GM19193 (cell line): ENCODE measurements at regions not wholly inside any gene's neighbourhood (a gene's known extent, or its start where the extent isn't known, plus 50 kb on each side); places are given as distances from the start of the nearest gene placed in this dataset.

Experiments used
- POLR2A ChIP-seq: IDR thresholded peaks from 4 replicates; pipeline ENCODE4 v1.6.1; 2011; ENCODE audit not compliant: insufficient read depth, insufficient read length; ENCODE audit errors: extremely low read depth

DNA sequence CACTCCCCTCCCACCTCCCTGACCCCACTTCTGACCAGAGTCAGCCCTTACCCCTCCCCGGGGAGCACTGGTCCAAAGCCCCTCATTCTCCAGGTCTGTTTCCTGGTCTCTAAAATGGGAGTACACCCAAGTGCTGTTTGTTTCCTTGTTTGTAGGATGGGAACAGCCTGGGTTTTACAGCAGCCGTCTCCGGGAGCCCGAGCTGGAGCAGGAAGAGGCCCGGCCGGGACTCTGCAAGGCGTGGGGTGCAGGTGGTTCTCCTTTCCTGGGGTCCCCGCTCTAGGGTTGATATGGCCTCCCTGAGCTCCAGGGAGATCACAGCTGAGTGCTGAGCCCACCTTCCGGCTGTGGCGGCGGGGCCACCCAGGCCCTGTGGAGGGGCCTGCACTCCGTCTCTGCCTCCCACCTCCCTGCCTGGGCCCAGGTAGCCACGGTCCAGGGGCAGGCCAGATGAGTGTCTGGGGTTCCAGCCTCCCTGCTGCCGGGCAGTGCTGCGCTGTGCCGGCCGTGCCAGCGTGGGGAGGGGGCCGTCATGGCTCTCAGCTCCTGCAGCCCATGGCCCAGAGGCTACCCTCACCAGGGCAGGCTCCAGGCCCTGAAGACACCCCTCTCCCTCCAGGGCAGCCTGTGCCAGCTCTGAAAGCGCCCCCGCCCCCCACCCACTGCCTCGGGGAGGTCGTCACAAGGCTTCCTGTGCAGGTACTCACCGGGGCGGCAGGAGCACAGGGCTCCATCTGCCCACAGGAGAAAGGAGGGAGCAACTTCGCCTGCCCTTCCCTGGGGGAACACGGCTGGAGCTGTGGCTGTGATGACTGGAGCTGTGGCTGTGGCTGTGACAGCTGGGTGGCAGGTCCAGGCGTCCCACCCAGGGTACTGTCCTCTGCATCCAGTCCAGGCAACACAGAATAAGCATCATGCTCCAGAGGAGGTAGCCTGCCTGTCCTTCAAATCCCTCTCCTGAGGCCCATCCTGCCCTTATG is 98.8 kb downstream of the ADRA2C start:
- TF ChIP-seq POLR2A, result no peak

DNA sequence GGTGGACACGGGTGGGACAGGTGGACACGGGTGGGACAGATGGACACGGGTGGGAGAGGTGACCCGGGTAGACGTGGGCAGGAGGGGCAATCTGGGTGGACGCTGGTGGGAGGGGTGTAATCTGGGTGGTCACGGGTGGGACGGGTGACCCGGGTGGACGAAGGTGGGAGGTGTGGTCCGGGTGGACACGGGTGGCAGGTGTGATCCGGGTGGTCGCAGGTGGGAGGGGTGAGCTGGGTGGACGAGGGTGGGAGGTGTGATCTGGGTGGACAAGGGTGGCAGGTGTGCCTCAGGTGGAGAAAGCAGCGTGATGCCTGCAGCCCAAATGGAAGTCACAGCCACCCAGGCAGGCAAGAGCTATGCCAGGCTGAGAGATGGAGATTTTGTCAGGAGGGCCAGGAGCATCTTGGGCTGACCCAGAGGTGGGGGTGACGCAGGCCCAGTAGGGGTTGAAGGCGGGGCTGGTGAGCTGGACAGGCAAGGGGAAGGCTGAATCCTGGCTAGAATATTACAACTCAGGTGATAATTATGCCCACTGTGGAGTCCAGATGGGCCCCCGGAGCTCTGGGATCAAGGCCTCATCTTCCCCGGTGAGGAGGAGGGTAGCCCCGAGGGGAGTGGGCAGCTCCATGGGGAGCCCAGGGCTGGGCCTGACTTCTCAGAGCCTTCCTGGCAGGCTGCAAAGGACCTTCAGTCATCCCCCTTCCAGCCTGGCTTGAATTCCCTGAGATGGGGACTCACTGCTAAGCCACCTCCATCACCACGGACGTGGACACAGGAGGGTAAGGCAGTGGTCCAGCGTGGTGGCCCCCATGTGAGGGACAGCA is 100.0 kb downstream of the ADRA2C start:
- no peak for TF ChIP-seq POLR2A

DNA sequence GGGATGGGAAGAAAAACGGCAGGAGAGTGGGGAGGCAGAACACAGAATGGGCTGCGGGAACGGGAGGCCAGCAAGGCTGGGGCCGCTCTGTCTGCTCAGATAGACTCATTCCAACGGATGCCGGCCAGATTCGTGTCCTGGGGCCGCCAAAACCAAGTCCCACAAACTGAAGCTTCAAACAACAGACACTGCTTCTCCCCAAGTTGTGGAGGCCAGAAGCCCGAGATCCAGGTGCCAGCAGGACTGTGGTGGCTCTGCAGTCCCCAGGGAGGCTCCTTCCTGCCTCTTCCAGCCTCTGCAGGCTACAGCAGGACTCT is 100.6 kb downstream of the ADRA2C start:
- no peak for TF ChIP-seq POLR2A

DNA sequence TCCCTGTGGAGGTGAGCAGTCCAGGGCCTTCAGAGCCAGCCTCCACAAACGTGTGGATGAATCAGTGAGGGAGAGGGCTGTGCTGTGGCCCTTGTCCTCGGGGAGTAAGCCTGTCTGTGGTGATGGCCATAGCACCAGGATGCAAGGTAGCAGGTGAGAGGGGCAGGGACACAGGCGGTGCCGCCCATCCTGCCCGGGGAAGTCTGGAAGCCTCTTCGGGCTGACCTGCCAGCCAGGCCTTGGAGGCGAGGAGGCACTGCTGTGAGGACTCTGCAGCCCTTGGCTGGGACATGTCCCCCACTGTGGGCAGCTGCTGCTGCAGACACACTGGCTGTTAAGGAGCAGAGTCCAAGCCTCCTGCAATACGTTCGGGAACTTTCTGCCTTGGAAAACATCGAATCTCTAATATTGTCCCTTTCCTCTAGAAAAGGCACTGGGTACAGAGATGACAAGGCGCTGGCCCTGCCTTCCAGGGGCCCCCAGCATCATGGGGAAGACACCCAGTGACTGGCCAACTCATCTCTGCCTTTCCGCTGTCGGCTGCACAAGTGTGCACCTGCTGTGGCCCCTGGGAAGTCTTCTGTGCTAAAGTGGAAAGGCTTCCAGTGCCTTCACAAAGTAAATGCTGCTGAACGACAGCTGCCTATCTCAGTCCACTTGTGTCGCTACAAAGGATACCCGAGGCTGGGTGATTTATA is 101.4 kb downstream of the ADRA2C start:
- no peak for TF ChIP-seq POLR2A

DNA sequence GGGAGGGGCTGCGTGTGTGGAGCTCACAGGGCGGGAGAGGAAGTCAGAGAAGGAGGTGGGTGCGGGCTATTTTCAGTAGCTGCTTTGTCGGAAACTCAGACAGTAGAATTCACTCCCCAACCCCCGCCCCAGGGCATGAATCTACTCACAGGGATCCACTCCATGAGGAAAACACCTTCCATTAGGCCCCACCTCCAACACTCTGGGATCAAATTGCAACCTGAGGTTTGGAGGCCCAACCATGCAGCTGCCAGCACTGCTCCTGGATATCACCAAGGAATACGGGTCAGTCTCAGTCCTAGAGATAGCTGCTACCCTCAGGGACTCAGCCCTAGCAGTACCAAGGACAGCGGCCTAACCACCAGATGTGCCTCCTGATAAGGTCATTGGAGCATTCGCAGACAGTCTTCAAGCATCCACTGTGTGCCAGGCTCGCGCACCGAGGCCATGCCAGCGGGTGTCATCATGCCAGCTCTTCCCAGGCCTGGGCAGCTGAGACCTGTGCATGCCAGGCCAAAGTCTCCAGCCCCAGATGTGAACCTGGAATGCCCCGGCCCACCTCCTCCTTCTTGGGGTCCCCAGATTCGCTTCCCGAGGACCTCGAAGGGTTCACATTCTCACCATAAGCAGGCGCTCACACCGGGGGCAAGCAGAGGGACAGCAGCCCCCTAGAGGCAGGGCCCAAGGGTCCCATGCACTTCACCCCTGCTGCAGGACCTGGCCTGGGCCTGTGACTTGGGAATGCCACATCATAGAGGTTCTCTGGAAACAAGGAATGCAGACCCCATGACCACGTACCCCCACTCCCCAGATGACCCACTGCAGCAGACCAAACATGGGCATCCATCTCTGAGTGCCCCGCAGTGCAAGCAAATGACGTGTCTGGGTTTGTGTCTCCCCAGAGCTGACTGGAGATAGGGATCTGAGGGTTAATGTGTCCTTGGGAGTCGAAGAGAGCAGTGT is 102.3 kb downstream of the ADRA2C start:
- TF ChIP-seq POLR2A, result no peak

DNA sequence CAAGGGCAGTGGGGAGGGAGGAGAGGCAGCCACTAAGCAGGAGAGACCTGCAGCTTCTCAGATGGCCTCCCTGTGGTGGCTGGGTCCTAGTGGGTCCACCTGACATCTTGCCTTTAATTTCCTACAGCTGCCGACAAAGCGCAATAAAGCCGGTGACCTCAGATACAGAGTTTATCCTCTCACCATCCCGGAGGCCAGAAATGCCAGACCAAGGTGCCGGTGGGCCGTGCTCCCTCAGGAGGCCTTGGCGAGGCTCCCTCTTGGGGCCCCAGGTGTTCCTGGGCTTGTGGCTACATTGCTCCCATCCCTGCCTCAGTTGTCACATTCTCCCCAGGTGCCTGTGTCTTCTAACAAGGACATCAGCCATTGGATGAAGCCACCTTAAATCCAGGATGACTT is 103.0 kb downstream of the ADRA2C start:
- no peak for TF ChIP-seq POLR2A

DNA sequence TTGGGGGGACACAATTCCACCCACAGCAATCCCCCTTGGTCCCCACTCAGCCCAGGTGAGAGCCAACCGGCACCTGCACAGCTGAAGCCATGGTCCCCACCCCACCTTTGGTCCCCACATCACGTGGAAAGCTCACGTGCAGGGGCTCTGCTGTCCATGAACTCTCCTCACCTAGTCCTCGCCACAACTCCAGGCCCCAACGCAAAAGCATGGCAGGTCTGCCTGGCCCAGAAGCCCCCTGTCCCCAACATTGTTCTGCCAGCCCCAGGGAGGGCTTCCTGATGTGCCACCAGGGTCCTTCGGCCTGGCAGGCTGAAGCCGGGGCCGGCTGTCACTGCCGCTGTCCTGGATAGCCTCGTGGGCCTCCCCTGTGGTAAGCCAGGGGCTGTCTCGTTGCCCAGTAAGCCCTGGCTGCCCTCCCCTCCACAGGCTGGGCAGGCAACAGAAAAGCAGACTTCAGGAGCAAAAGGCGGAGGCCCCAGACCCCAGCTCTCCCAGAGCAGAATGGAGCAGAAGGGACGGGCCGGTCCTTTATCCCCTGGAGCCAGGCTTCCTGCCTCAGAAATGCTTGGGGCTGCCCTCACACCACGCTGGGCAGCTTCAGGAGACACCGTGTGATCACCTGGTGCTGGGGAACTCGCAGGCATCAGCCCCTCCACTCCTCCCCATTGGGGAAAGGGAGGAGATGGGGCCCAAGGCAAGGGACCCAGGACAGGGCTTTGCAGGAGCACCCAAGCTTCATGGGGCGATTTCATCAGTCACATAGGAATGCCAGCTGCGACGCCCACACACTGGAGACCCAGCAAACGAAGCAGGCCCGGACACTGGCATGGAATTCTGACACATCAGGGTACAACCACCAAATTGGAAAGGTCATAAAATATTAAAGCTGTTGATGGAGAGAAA is 103.7 kb downstream of the ADRA2C start:
- no peak for TF ChIP-seq POLR2A

DNA sequence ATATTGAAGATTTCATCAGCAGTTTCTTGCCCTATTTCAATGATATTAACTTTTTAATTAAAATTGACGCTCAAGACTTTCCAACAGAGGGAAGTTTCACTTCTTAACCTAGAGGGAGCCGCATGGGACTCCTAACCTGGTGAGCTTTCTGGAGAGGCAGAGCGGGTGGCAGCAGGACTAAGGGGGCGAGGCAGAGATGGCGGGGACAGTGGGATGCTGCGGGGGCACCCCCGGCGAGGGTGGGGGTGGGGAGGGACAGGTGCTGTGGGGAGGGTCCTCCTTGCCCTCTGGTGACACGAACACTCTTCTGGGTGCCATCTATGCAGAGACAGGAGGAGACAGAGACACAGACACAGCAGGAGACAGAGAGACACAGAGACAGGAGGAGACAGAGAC is 104.4 kb downstream of the ADRA2C start:
- TF ChIP-seq POLR2A, result no peak

DNA sequence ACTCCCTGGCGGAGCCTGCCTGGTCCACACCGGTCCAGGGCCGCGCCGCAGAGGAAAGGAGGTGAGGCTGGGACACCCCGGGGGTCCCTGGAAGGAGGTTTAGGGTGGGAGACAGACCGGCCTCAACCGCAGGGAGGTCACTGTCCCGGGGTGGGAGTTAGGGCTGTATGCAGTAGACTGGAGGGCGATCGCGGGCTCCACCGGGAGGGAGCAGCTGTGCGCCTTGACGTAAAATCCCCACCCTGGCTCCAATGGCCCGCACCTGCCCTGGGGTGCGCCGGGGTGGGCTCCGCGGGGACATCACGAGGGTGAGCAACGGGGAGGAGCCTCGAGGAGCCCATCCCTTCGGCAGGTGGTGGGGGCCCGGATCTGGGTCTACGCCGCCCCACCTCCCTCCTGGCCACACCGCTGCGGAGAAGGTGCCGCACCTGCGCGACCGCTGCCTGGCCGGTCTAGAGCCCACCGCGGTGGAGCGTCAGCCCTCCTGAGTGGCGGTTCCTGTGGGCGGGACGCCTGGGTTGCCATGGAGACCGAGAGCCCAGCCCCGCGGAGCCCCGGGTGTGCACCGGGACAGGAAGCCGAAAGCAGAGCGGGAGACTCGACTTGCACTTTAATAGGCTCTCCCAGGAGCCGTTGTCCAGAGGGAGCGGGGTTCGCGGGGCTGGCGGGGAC is 105.1 kb downstream of the ADRA2C start:
- no peak for TF ChIP-seq POLR2A

DNA sequence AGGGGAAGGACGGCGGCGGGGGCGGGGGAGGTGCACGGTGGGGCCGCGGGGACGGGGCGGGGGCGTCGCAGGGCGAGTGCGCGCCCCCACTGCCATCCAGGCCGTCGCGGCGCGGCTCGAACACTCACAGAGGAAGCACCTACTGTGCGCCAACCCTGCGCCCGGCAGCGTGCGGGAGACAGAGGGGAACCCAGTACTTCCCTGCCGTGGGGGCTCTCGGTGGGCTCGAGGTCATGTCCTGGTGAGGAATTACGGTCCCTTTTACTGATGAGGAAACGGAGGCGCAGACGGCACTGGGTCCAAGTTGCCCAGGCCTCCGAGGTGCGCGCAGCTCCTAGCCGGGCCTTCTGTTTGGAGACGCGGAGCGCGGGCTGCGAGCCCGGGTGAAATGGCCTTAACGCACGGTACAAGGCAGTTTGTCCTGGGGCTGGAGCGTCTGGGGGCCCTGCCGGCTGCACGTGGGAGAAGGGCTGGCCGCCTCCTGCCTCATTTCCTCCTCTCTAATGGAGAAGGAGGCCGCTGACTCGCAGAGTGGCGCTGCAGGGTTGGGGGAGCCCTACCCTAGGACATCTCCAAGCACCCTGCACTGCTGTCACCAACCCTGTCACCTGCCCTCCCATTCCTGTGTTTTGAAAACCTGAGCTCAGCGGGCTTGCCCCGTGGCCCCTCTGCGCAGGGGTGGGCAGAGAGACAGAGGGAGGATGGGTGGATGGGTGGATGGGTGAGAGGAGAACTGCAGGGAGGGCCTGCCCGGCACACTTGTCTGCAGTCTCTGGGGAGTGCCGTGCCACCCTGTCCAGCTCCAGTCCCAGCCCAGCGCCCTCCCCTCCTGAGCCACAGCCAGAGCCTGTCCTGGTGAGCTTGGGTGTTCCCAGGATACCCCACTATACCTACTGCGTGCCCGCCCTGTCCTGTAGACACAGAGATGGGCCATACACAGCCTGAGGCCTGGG is 106.0 kb downstream of the ADRA2C start:
- no peak for TF ChIP-seq POLR2A

DNA sequence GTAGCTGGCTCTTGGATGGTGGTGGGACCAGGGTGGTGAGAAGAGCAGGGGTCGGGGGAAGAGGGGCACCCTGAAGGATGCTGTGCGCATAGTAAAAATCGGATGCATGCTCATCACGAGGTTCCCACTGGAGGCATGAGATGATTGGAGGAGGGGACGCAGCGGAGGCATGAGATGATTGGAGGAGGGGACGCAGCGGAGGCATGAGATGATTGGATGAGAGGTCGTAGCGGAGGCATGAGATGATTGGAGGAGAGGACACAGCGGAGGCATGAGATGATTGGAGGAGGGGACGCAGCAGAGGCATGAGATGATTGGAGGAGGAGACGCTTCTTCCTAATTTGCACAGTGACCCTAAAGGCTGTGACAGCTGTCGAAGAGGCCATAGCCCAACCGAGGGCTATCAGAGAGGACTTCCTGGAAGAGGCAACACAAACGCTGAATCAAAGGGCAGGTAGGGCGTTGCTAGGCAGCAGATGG is 106.7 kb downstream of the ADRA2C start:
- TF ChIP-seq POLR2A, result no peak
